ENCODE measurements at regions not wholly inside any gene's neighbourhood (a gene's known extent, or its start where the extent isn't known, plus 50 kb on each side); places are given as distances from the start of the nearest gene placed in this dataset.

DNA sequence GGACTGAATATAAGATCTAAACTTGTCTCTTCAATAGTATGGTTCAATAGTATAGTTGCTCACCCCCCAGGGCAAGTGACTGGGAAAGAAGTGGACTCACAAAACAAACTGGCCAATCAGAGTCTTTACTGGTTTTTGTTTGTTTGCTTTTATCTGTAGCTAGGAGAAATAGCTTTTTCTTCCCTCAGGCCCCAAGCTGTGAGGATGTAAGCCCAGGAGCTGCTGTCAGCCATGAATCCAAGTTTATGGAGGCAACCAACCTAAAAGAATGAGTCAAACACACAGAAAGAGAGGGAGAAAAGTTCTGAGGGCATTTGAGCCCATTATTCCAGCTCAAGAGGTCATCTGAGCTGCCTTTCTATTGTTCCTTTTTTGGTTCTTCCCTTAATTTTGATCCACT is 375.3 kb downstream of the BCAT1 start:
- POLR2A ChIA-PET (ENCODE audit: unreplicated experiment), result no interaction called here
- Histone ChIP-seq H3K14ac (replicated peaks; ENCODE audit: low read depth, low read length) (no peak overlapping the region), H2AK9ac (replicated peaks; ENCODE audit: low read depth, low read length, poor library complexity) (no peak overlapping the region), H3K27ac (ENCODE audit: insufficient read depth, low read length) (no peak overlapping the region), H3K27me3 (ENCODE audit: control insufficient read depth, insufficient read depth, low read length) (no peaks in the 10 kb centered on the region; the same call in 1 of the 2 replicates), H2BK120ac (ENCODE audit: low read depth, low read length) (no peak overlapping the region), H4K5ac (ENCODE audit: low read depth, low read length) (no peak overlapping the region), H3K4me1 (ENCODE audit: control insufficient read depth, insufficient read depth, low read length) (no peaks in the 10 kb centered on the region), H3K18ac (ENCODE audit: low read depth, low read length) (no peak overlapping the region), H3K4ac (ENCODE audit: low read depth, low read length) (no peak overlapping the region), H2BK20ac (ENCODE audit: low read depth, low read length) (no peak overlapping the region), H4K20me1 (ENCODE audit: insufficient read depth, low read length) (no peaks in the 10 kb centered on the region), H2BK15ac (ENCODE audit: low read depth, low read length) (no peak overlapping the region), H3K56ac (ENCODE audit: extremely low read depth, insufficient read depth, low read length) (no peak overlapping the region), H3K9me3 (ENCODE audit: control insufficient read depth, insufficient read depth, low read length) (no peaks in the 10 kb centered on the region), H3K23ac (ENCODE audit: low read depth, low read length) (no peak overlapping the region), H2AK5ac (ENCODE audit: low read depth, low read length) (no peak overlapping the region), H3K4me2 (ENCODE audit: low read depth, low read length) (no peak overlapping the region), H3K9me1 (ENCODE audit: insufficient read depth, low read length) (no peaks in the 10 kb centered on the region), H4K91ac (ENCODE audit: insufficient read depth, low read depth, low read length) (no peak overlapping the region), H2AFZ (replicated peaks; ENCODE audit: low read length, poor library complexity) (no peak overlapping the region), H3K4me3 (ENCODE audit: insufficient read depth, low read depth, low read length) (no peak overlapping the region), H3K36me3 (ENCODE audit: control insufficient read depth, insufficient read depth, low read length) (no peaks in the 10 kb centered on the region), H3K79me1 (ENCODE audit: low read depth in 1 of 2, low read length in 2 of 2) (no peaks in the 10 kb centered on the region), H4K8ac (ENCODE audit: low read depth in 2 of 2, low read length in 2 of 2) (no peak overlapping the region), H3K9ac (ENCODE audit: low read depth, low read length) (no peak overlapping the region), H2BK5ac (ENCODE audit: low read depth, low read length, poor library complexity, severe bottlenecking) (no peak overlapping the region)
- ATAC-seq (ENCODE audit: low read depth) (no peak), DNase-seq (no peak)
- intact Hi-C loops (cut with micrococcal nuclease), result no loop called here
- BruUV-seq (replicated peaks), result no TSS peak
- CTCF ChIA-PET, result no interaction called here
- no peak for TF ChIP-seq CHD1 (IDR thresholded peaks at IDR 0.05; ENCODE audit: low read depth, low read length)
- TF ChIP-seq MAFK (IDR thresholded peaks at IDR 0.05; ENCODE audit: low read depth, low read length), result no peak
- TF ChIP-seq SMC3 (IDR thresholded peaks at IDR 0.05; ENCODE audit: low read depth, low read length), result no peak
- TF ChIP-seq CTCF (conservative IDR thresholded peaks at IDR 0.05; ENCODE audit: low read depth, low read length), result no peak
- no peak for TF ChIP-seq MAZ (IDR thresholded peaks at IDR 0.05; ENCODE audit: borderline replicate concordance, low read depth, low read length)
- no peak for TF ChIP-seq CEBPB (IDR thresholded peaks at IDR 0.05; ENCODE audit: low read depth, low read length)
- TF ChIP-seq FOS (IDR thresholded peaks at IDR 0.05; ENCODE audit: low read depth, low read length), result no peak
- TF ChIP-seq RCOR1 (IDR thresholded peaks at IDR 0.05; ENCODE audit: insufficient replicate concordance, low read length), result no peak
- no peak for TF ChIP-seq NFE2L2 (IDR thresholded peaks at IDR 0.05; ENCODE audit: low read depth, low read length)
- no peak for TF ChIP-seq POLR2A (IDR thresholded peaks at IDR 0.05; ENCODE audit: low read depth, low read length)
- TF ChIP-seq BHLHE40 (IDR thresholded peaks at IDR 0.05; ENCODE audit: low read depth, low read length), result no peak
- dilution Hi-C loops (cut with HindIII; ENCODE audit: low sequenced_read_pairs, unreplicated experiment), result no loop called here
- in situ Hi-C loops (cut with MboI; ENCODE audit: low sequenced_read_pairs), result loop anchor here (25.0 kb wide), 1 partner anchor 461 kb away; no protein-coding TSS in a partner anchor

Measured in IMR-90 (cell line).